Fibroblast of villous mesenchyme (primary cell): ENCODE measurements at regions not wholly inside any gene's neighbourhood (a gene's known extent, or its start where the extent isn't known, plus 50 kb on each side); places are given as distances from the start of the nearest gene placed in this dataset.
A peak's percentile ranks its signal among the peaks of the same experiment; 100 is the strongest.
"Not testable (repeated sequence)": the region's sequence is repeated elsewhere in the genome, so short reads cannot be mapped to it uniquely, and the experiment has no call there.

ENCODE experiments used
- DNase-seq: peaks from one replicate; pipeline ENCODE4 v3.0.0-alpha.2; 2010; ENCODE audit warnings: low read depth
- H3K4me3 ChIP-seq: 2 replicates; pipeline ENCODE4 v1.5.1; 2011; ENCODE audit warnings: low read depth, mild to moderate bottlenecking, low read length
- CTCF ChIP-seq: IDR thresholded peaks from 2 replicates; pipeline ENCODE4 v1.5.1; 2012; ENCODE audit warnings: low read depth, mild to moderate bottlenecking, low read length; ENCODE audit not compliant: insufficient read depth

GRCh38 chr2:175282300-175282699, 100.8 kb upstream of the ATP5MC3 start:
- H3K4me3 ChIP-seq: no peak overlapping the region
- peak; percentile 41 for DNase-seq
- TF ChIP-seq CTCF: peak; percentile 56

- no peak overlapping the region for H3K4me3 ChIP-seq
- TF ChIP-seq CTCF: no peak
- no peak for DNase-seq
Measured at GRCh38 chr2:175277772-175278171, 96.3 kb upstream of the ATP5MC3 start.

- H3K4me3 ChIP-seq: no peak overlapping the region
- DNase-seq: no peak
- no peak for TF ChIP-seq CTCF
Measured at GRCh38 chr2:175275539-175275938, 94.0 kb upstream of the ATP5MC3 start.

GRCh38 chr2:175259164-175259563, 77.7 kb upstream of the ATP5MC3 start:
- H3K4me3 ChIP-seq: no peak overlapping the region
- no peak for TF ChIP-seq CTCF
- no peak for DNase-seq

GRCh38 chr2:175256806-175257585, 75.5 kb upstream of the ATP5MC3 start:
- no peak for DNase-seq
- H3K4me3 ChIP-seq: no peak overlapping the region
- no peak for TF ChIP-seq CTCF

GRCh38 chr2:175256391-175256790, 74.9 kb upstream of the ATP5MC3 start:
- not testable (repeated sequence) for DNase-seq

GRCh38 chr2:175253871-175254270, 72.4 kb upstream of the ATP5MC3 start:
- DNase-seq: no peak
- no peak for TF ChIP-seq CTCF
- no peak overlapping the region for H3K4me3 ChIP-seq

More at GRCh38 chr2:175256391-175256790, 74.9 kb upstream of the ATP5MC3 start:
- H3K4me3 ChIP-seq: not testable (repeated sequence)
